NCI-H774 (cell line): ENCODE measurements at regions not wholly inside any gene's neighbourhood (a gene's known extent, or its start where the extent isn't known, plus 50 kb on each side); places are given as distances from the start of the nearest gene placed in this dataset.
"Not testable (repeated sequence)": the region's sequence is repeated elsewhere in the genome, so short reads cannot be mapped to it uniquely, and the experiment has no call there.

Experiments used
- DNase-seq: peaks from one replicate; lab custom pipeline; 2025; lab: John Stamatoyannopoulos, UW

- no peak for DNase-seq
Measured at GRCh38 chr5:90133941-90134340, 275.6 kb downstream of the CETN3 start.

GRCh38 chr5:90131383-90132133, 278.0 kb downstream of the CETN3 start:
- DNase-seq, result no peak

- DNase-seq, result no peak
Measured at GRCh38 chr5:90128551-90128950, 281.0 kb downstream of the CETN3 start.

- DNase-seq, result no peak
Measured at GRCh38 chr5:90119531-90119971, 290.0 kb downstream of the CETN3 start.

GRCh38 chr5:90117005-90117404, 292.6 kb downstream of the CETN3 start:
- no peak for DNase-seq

- no peak for DNase-seq
Measured at GRCh38 chr5:90113108-90113507, 296.4 kb downstream of the CETN3 start.

- DNase-seq, result no peak
Measured at GRCh38 chr5:90112033-90112692, 297.4 kb downstream of the CETN3 start.

- DNase-seq, result no peak
Measured at GRCh38 chr5:90111364-90112032, 298.1 kb downstream of the CETN3 start.

- DNase-seq, result no peak
Measured at GRCh38 chr5:90109285-90109684, 300.3 kb downstream of the CETN3 start.

- DNase-seq, result no peak
Measured at GRCh38 chr5:90099099-90099498, 310.5 kb downstream of the CETN3 start.

GRCh38 chr5:90097082-90097477, 312.5 kb downstream of the CETN3 start:
- no peak for DNase-seq

GRCh38 chr5:90096415-90097081, 313.0 kb downstream of the CETN3 start:
- DNase-seq, result no peak

GRCh38 chr5:90095292-90096060, 314.1 kb downstream of the CETN3 start:
- DNase-seq, result no peak

- DNase-seq, result no peak
Measured at GRCh38 chr5:90093751-90094485, 315.6 kb downstream of the CETN3 start.

GRCh38 chr5:90092734-90093133, 316.8 kb downstream of the CETN3 start:
- no peak for DNase-seq

- DNase-seq, result no peak
Measured at GRCh38 chr5:90084342-90084741, 325.2 kb downstream of the CETN3 start.

GRCh38 chr5:90073026-90073570, 336.5 kb downstream of the CETN3 start:
- not testable (repeated sequence) for DNase-seq

- no peak for DNase-seq
Measured at GRCh38 chr5:90071656-90072055, 337.9 kb downstream of the CETN3 start.

- DNase-seq, result no peak
Measured at GRCh38 chr5:90071066-90071465, 338.5 kb downstream of the CETN3 start.

GRCh38 chr5:90066920-90067319, 342.6 kb downstream of the CETN3 start:
- no peak for DNase-seq
